ENCODE measurements at regions not wholly inside any gene's neighbourhood (a gene's known extent, or its start where the extent isn't known, plus 50 kb on each side); places are given as distances from the start of the nearest gene placed in this dataset.

DNA sequence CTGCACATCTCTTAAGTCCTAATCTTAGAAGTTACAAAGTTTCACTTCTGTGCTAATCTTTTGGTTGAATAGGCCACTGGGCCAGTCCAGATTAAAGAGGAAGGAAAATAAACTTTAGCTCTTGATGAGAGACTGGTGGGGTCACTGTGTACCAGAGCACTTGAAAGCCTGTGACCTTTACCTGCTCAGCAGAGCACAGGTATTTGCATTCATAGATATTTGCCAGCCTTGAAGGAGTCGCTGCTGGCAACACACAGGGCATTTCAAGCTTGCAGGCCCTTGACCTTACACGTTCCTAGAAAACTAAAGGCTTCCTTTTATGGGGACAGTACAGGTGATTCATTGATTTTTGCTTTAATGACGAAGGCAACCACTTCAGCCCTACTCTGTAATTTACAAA is 108.4 kb upstream of the SLC22A23 start:
- Histone ChIP-seq H3K9me3 (ENCODE audit: low read depth) (no peaks in the 10 kb centered on the region), H3K4me3 (no peak overlapping the region), H3K27ac (peak overlapping the region; percentile 85), H3K36me3 (no peaks in the 10 kb centered on the region), H3K27me3 (no peaks in the 10 kb centered on the region), H3K4me1 (ENCODE audit: low read depth) (peaks cover 34% of the 10 kb centered on the region)
- DNase-seq (ENCODE audit: low read depth in 1 of 2, low spot score in 1 of 2): no peak
- TF ChIP-seq, protein P1, sequence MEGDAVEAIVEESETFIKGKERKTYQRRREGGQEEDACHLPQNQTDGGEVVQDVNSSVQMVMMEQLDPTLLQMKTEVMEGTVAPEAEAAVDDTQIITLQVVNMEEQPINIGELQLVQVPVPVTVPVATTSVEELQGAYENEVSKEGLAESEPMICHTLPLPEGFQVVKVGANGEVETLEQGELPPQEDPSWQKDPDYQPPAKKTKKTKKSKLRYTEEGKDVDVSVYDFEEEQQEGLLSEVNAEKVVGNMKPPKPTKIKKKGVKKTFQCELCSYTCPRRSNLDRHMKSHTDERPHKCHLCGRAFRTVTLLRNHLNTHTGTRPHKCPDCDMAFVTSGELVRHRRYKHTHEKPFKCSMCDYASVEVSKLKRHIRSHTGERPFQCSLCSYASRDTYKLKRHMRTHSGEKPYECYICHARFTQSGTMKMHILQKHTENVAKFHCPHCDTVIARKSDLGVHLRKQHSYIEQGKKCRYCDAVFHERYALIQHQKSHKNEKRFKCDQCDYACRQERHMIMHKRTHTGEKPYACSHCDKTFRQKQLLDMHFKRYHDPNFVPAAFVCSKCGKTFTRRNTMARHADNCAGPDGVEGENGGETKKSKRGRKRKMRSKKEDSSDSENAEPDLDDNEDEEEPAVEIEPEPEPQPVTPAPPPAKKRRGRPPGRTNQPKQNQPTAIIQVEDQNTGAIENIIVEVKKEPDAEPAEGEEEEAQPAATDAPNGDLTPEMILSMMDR (IDR thresholded peaks at IDR 0.05; ENCODE audit: low read depth, low read length): no peak

DNA sequence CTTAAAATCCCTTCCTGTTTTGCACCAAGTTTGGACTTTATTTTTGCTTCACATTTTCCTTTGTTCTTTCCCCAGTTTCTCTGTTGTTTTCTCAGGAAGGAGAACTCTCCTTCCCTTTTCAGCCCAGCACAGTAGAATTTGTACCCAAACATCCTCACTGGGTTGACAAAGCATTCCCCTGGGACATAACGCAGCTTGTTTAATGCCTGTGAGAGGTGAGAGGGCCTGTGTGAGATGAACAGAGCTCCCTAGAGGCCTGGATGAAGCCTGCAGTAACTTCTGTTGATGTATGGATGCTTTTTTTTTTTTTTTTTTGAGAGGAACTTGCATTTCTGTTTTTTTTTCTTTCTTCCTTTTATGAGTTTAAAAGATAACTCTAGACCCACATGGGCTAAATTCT is 104.9 kb upstream of the SLC22A23 start:
- Histone ChIP-seq H3K36me3 (no peaks in the 10 kb centered on the region), H3K9me3 (ENCODE audit: low read depth) (no peaks in the 10 kb centered on the region), H3K4me1 (ENCODE audit: low read depth) (peaks cover 16% of the 10 kb centered on the region), H3K27me3 (no peaks in the 10 kb centered on the region), H3K4me3 (no peak overlapping the region), H3K27ac (no peak overlapping the region)
- DNase-seq (ENCODE audit: low read depth in 1 of 2, low spot score in 1 of 2): peak; percentile 35 to 39
- TF ChIP-seq, protein P1 (IDR thresholded peaks at IDR 0.05; ENCODE audit: low read depth, low read length): peak; percentile 14

DNA sequence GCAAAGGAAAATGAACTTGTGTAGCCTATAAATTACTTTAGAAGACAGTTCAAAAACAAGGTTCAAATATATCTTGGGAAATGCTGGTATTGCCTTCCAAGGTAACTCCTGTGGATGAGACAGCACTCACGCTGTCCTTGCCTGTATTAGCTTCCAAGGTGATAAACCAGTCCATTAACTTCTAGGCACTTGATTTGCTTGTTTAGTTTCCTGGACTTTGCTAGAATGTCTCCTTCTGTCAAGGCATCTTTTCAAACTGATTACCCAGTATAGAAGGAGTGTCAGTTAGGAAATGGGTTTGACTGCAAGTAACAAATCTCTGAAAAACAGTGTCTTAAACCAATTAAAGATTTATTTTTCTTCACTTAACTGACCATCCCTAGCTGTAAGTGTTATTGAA is 103.4 kb upstream of the SLC22A23 start:
- H3K36me3 ChIP-seq: no peaks in the 10 kb centered on the region
- H3K4me1 ChIP-seq (ENCODE audit: low read depth): peaks cover 5% of the 10 kb centered on the region
- H3K4me3 ChIP-seq: no peak overlapping the region
- DNase-seq (ENCODE audit: low read depth in 1 of 2, low spot score in 1 of 2): no peak
- H3K9me3 ChIP-seq (ENCODE audit: low read depth): no peaks in the 10 kb centered on the region
- no peaks in the 10 kb centered on the region for H3K27me3 ChIP-seq
- TF ChIP-seq, protein P1 (IDR thresholded peaks at IDR 0.05; ENCODE audit: low read depth, low read length): no peak
- no peak overlapping the region for H3K27ac ChIP-seq

DNA sequence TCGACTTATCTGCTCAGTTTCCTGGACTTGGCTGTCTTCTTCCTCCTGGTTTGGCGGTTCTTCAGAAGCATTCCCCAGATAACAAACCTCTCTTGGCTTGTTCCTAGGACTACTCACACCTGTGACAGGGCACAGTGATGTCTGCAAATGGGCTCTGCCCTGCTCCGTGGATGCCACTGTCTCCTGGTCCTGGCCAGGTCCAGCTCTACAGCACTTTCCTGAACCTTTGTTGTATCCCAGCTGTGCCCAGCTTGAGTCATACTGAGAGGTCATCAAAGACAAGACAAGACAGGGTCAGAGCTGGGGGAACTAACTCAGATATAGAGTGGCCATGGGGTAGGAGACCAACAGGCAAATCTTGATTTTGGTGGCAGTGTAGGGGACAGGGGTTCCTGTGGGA is 102.7 kb upstream of the SLC22A23 start:
- H3K36me3 ChIP-seq: no peaks in the 10 kb centered on the region
- H3K4me1 ChIP-seq (ENCODE audit: low read depth): peaks cover 4% of the 10 kb centered on the region
- H3K27me3 ChIP-seq: no peaks in the 10 kb centered on the region
- no peaks in the 10 kb centered on the region for H3K9me3 ChIP-seq (ENCODE audit: low read depth)
- H3K4me3 ChIP-seq: no peak overlapping the region
- no peak for DNase-seq (ENCODE audit: low read depth in 1 of 2, low spot score in 1 of 2)
- TF ChIP-seq, protein P1 (IDR thresholded peaks at IDR 0.05; ENCODE audit: low read depth, low read length): no peak
- no peak overlapping the region for H3K27ac ChIP-seq

DNA sequence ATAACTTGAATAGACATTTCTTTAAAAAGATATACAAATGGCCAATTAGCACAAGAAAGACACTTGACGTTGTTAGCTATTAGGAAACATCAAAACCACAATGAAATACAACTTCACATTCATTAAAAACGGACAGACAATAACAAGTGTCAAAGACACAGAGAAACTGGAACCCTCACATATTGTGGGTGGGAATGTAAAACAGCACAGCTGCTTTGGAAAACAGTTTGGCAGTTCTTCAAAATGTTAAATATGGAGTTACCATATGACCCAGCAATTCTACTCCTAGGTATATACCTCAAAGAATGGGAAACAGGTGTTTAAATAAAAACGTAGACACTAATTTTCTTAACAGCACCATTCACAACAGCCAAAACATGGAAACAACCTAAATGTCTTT is 100.5 kb upstream of the SLC22A23 start:
- Histone ChIP-seq H3K9me3 (ENCODE audit: low read depth) (no peaks in the 10 kb centered on the region), H3K27ac (no peak overlapping the region), H3K27me3 (no peaks in the 10 kb centered on the region), H3K36me3 (no peaks in the 10 kb centered on the region), H3K4me3 (no peak overlapping the region), H3K4me1 (ENCODE audit: low read depth) (peaks cover 4% of the 10 kb centered on the region)
- DNase-seq (ENCODE audit: low read depth in 1 of 2, low spot score in 1 of 2): no peak
- TF ChIP-seq, protein P1 (IDR thresholded peaks at IDR 0.05; ENCODE audit: low read depth, low read length): no peak

DNA sequence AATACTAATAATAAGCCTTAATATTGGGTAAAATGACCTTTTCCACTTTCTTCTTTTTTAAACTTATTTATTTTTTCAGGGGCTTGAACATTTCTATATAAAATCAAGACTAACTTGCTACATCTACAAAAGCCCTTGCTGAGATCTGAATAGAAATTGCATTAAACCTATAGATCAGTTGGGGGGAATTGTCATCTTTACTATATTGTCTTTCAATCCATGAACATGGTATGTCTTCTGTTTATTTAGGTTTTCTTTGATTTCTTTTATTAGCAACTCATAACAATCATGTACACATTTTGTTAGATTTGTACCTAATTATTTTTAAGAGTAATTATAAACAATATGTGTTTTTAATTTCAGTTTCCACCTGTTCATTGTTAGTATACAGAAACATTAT is 96.4 kb upstream of the SLC22A23 start:
- no peak for DNase-seq (ENCODE audit: low read depth in 1 of 2, low spot score in 1 of 2)
- Histone ChIP-seq H3K4me3 (no peak overlapping the region), H3K27ac (no peak overlapping the region), H3K9me3 (ENCODE audit: low read depth) (no peaks in the 10 kb centered on the region), H3K27me3 (no peaks in the 10 kb centered on the region), H3K36me3 (no peaks in the 10 kb centered on the region), H3K4me1 (ENCODE audit: low read depth) (no peaks in the 10 kb centered on the region)
- TF ChIP-seq, protein P1 (IDR thresholded peaks at IDR 0.05; ENCODE audit: low read depth, low read length): no peak
